Dendritic cell treated with granulocyte-macrophage colony-stimulating factor and Interleukin-4, amounts not matched to agents 40 ng/mL and 50 ng/mL, for 4 days (primary cell): ENCODE measurements at regions not wholly inside any gene's neighbourhood (a gene's known extent, or its start where the extent isn't known, plus 50 kb on each side); places are given as distances from the start of the nearest gene placed in this dataset.

ENCODE experiments used
- H3K27ac Mint-ChIP-seq: one replicate; pipeline ENCODE4 v1.8.0; 2022; ENCODE audit warnings: mild to moderate bottlenecking, mixed read lengths
- H3K27me3 Mint-ChIP-seq: one replicate; pipeline ENCODE4 v1.8.0; 2022; ENCODE audit warnings: mild to moderate bottlenecking, mixed read lengths
- H3K36me3 Mint-ChIP-seq: one replicate; pipeline ENCODE4 v1.8.0; 2022; ENCODE audit warnings: low read depth, mixed read lengths
- H3K4me1 Mint-ChIP-seq: one replicate; pipeline ENCODE4 v1.8.0; 2022; ENCODE audit warnings: low read depth, mixed read lengths
- H3K4me3 Mint-ChIP-seq: one replicate; pipeline ENCODE4 v1.8.0; 2022; ENCODE audit warnings: mild to moderate bottlenecking, moderate library complexity, mixed read lengths
- H3K9me3 Mint-ChIP-seq: one replicate; pipeline ENCODE4 v1.8.0; 2022; ENCODE audit warnings: mixed read lengths
- intact Hi-C: fragments of 100-400 bp; cut with micrococcal nuclease; formaldehyde crosslinking; loops from one replicate; pipeline ENCODE4 v1.15.0; 2022

DNA sequence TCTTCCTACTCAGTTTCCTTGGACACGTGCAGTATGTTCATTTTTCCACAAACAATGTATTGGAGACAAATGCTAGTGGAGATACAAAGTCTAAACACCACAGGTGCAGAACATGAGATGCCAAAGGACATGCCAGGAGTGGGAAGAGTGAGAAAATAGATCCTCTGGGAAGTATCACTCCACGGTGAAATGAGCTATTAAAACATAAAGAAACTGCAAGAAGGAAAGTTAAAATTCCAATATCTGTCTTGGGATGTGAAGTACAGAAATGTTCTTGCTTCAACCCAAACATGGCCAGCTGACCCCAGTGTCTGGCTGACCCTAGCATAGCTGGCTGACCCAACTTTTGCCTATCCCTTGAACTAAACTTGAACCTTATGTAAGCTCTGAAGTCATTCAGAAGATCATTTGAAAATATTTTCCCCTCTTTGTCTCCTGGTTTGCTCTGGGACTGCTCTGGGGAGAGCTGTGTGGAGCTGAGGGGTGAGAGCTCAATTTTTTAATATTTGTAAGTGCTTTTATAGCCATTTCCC is 59.5 kb downstream of the FZD1 start:
- no peaks in the 10 kb centered on the region for H3K36me3 Mint-ChIP-seq
- H3K27ac Mint-ChIP-seq = no peak overlapping the region
- no peaks in the 10 kb centered on the region for H3K9me3 Mint-ChIP-seq
- intact Hi-C loops = no loop called here
- H3K4me3 Mint-ChIP-seq = no peak overlapping the region
- H3K4me1 Mint-ChIP-seq = peaks cover 40% of the 10 kb centered on the region
- no peaks in the 10 kb centered on the region for H3K27me3 Mint-ChIP-seq

DNA sequence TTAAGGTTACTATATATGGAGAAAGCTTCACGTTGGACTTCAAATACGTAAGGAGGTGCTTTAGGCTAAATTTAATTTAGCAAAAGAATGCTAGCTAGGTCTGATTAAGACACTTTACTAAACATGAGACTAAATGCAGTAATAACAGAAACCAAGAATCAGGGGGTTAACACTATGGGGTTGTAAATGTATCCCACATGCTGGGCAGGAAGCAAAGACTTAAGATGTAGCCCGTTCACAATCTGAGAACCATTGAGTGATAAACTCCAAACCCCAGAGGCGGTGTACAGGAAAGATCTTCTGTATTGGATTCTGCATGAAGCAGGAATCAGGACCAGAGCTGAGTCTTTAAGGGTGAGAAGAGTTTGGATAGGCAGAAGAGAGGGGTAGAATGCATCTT is 60.4 kb downstream of the FZD1 start:
- Mint-ChIP-seq H3K27me3 (no peaks in the 10 kb centered on the region), H3K4me3 (no peak overlapping the region), H3K27ac (peak overlapping the region; percentile 84), H3K9me3 (no peaks in the 10 kb centered on the region), H3K36me3 (no peaks in the 10 kb centered on the region), H3K4me1 (peaks cover 43% of the 10 kb centered on the region)
- intact Hi-C loops = loop anchor here (5.0 kb wide), 1 partner anchor 57 kb away; no protein-coding TSS in a partner anchor

DNA sequence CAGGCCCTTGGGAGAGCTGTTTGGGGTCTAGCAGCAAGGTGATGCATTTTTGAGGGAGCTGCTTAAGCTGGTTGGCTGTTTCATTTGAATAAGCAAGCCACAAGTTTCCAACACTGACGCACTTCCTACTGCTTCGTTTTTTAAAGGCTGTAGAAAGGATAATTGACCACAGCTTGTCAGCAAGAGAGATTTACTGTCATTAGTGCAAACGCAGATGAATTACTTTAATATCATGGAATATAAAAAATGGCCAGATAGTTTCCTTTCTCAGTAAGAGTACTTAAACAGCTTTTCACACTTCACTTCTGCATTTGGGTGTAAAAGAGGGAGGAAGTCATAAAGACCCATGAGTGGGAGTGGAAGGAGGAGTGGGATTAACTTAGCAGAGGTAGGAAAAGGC is 61.5 kb downstream of the FZD1 start:
- Mint-ChIP-seq H3K4me1 (peaks cover 49% of the 10 kb centered on the region), H3K9me3 (no peaks in the 10 kb centered on the region), H3K27me3 (no peaks in the 10 kb centered on the region), H3K4me3 (no peak overlapping the region), H3K27ac (peak overlapping the region; percentile 84), H3K36me3 (no peaks in the 10 kb centered on the region)
- intact Hi-C loops = loop anchor here (5.0 kb wide), 1 partner anchor 58 kb away; no protein-coding TSS in a partner anchor

DNA sequence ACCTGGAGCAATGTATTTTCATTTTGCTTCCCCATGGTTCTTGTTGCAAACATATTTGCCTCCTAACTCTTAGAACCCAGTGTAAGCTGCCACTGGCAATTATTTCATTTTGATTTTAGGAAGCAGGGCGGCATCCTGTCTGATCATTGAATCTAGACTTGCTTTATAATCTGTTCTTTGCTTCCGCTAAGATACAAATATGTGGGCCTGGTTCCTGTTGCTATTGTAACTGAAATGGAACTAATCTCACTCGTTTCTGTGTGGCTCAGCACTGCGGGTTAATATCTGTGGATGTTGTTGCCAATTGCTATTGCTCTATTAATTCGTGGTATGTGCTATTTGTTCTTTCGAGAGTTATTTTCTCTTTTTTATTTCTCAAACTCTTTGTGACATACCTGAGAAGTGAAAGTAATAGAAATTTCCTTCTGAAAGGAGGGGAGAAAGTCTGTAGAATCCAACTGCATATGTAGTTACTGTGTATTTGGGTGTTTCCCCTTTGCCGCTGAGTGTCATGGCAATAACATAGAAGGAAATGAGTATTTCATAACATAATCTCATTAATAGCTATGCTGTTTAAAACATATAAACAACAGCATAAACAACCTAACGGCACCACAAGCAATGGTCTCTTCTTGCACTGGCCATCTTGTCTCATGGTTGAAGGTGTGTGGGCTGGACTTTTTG is 62.4 kb downstream of the FZD1 start:
- no peaks in the 10 kb centered on the region for H3K27me3 Mint-ChIP-seq
- H3K4me3 Mint-ChIP-seq = peak overlapping the region; percentile 9
- peaks cover 53% of the 10 kb centered on the region for H3K4me1 Mint-ChIP-seq
- no peaks in the 10 kb centered on the region for H3K36me3 Mint-ChIP-seq
- no peaks in the 10 kb centered on the region for H3K9me3 Mint-ChIP-seq
- H3K27ac Mint-ChIP-seq = peak overlapping the region; percentile 84
- intact Hi-C loops = loop anchor here (5.0 kb wide), 1 partner anchor 59 kb away; no protein-coding TSS in a partner anchor

DNA sequence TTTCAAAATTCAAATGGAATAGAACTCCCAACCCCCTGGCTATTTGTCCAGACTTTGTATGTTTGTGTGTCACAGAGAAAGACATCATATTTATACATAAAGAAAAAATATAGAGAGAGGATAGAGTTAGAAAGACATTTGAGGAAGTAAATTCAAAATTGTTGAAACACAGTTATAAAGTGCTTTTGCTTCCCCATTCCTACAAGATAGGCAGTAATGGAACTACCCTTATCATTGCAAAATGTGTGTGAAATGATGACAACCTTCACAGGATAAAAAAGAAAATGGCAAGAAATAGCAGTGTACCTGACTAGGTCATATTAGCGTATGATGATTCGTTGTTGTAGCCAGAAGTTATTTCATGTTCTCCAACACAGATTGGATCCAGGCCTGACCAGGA is 63.1 kb downstream of the FZD1 start:
- Mint-ChIP-seq H3K27me3 (no peaks in the 10 kb centered on the region), H3K36me3 (no peaks in the 10 kb centered on the region), H3K9me3 (no peaks in the 10 kb centered on the region), H3K4me3 (peak overlapping the region; percentile 9), H3K4me1 (peaks cover 53% of the 10 kb centered on the region), H3K27ac (peak overlapping the region; percentile 84)
- intact Hi-C loops = loop anchor here (5.0 kb wide), 1 partner anchor 60 kb away; no protein-coding TSS in a partner anchor

DNA sequence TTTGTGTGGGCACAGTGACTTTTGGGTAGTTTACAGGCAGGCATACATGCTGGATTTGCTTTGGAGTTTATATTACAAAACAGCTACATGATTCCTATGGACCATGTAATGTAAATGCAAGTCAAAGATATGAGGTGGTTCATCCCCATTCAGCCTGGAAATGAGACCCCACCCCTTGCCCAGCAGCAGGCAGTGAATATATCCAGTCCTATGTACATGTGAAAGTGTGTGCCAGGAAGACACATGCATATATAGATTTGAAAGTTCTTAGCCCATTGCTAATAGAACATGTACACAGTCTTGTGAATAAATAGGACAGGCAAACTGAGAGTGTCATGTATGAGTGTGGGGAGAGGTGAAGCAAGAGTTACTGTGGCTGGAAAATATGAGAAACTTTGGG is 65.3 kb downstream of the FZD1 start:
- intact Hi-C loops = loop anchor here (5.0 kb wide), 1 partner anchor 62 kb away; no protein-coding TSS in a partner anchor
- H3K27ac Mint-ChIP-seq = no peak overlapping the region
- no peaks in the 10 kb centered on the region for H3K9me3 Mint-ChIP-seq
- H3K4me1 Mint-ChIP-seq = peaks cover 46% of the 10 kb centered on the region
- H3K36me3 Mint-ChIP-seq = no peaks in the 10 kb centered on the region
- H3K4me3 Mint-ChIP-seq = no peak overlapping the region
- no peaks in the 10 kb centered on the region for H3K27me3 Mint-ChIP-seq

DNA sequence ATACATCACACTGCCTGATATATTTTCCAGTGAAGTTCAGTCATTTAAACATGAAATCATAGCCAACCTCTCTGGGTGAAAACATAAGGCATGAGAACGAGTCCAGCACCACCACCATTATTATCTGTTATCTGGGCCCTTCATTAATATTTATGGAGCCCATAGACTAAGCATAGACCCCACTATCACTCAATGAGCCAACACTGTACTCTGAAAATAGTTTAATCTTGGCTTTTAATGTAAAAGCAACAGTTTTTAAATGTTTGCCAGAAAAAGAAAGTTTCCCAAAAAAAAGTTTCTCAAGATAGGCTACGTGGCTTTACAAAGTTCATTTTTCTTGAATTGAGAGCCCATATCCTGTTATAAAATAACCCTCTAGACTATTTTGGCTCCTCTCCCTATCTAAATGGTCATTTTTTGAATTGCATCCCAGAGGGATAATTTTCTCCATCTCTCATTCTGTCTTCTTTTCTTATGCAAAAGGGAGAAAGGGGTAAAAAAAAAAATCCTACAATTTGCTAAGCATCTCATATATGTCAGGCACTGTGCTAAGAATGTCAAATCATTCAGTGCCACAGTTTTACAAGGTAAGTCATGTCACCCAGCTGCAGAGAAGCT is 66.1 kb downstream of the FZD1 start:
- peaks cover 39% of the 10 kb centered on the region for H3K4me1 Mint-ChIP-seq
- no peak overlapping the region for H3K4me3 Mint-ChIP-seq
- no peak overlapping the region for H3K27ac Mint-ChIP-seq
- intact Hi-C loops = no loop called here
- H3K9me3 Mint-ChIP-seq = no peaks in the 10 kb centered on the region
- H3K36me3 Mint-ChIP-seq = no peaks in the 10 kb centered on the region
- no peaks in the 10 kb centered on the region for H3K27me3 Mint-ChIP-seq

DNA sequence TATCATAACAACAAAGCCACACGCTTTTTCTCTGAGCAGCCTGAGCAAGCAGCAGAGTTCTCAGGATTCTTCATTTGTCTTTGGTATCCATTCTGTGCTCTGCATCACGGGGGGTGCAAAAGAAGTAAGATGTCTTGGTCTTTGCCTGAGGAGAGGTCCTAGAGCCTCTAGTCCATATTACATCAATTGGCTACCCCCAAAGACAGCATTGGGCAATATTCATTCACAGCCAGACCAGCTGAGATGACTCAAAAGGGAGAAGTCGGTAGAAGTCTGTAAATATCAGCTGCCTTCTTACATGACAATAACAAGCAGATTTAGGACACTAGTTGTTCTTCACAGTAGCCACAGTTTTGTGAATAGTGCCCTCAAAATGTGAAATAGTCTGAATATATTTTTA is 66.6 kb downstream of the FZD1 start:
- Mint-ChIP-seq H3K4me1 (peaks cover 33% of the 10 kb centered on the region), H3K27me3 (no peaks in the 10 kb centered on the region), H3K36me3 (no peaks in the 10 kb centered on the region), H3K9me3 (no peaks in the 10 kb centered on the region), H3K27ac (no peak overlapping the region), H3K4me3 (no peak overlapping the region)
- intact Hi-C loops = no loop called here

DNA sequence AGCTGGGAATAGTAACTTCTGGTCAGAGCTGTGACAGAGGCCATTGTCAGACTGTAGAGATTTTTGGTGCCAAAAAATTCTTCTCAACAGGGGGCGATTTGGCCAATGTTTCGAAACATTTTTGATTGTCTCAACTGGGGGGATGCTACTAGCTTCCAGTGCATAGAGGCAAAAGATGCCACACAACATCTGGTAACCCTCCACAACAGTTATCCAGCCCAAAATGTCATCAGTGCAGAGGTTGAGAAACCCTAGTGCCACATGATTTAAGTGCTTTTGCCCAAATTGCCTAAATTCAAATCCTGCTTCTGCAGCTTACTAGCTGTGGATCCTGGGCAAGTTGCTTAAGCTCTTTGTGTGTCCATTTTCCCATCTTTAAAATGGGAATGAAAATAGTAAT is 71.9 kb downstream of the FZD1 start:
- Mint-ChIP-seq H3K36me3 (no peaks in the 10 kb centered on the region), H3K27ac (no peak overlapping the region)
- intact Hi-C loops = loop anchor here (5.0 kb wide), 1 partner anchor 34 kb away; no protein-coding TSS in a partner anchor

DNA sequence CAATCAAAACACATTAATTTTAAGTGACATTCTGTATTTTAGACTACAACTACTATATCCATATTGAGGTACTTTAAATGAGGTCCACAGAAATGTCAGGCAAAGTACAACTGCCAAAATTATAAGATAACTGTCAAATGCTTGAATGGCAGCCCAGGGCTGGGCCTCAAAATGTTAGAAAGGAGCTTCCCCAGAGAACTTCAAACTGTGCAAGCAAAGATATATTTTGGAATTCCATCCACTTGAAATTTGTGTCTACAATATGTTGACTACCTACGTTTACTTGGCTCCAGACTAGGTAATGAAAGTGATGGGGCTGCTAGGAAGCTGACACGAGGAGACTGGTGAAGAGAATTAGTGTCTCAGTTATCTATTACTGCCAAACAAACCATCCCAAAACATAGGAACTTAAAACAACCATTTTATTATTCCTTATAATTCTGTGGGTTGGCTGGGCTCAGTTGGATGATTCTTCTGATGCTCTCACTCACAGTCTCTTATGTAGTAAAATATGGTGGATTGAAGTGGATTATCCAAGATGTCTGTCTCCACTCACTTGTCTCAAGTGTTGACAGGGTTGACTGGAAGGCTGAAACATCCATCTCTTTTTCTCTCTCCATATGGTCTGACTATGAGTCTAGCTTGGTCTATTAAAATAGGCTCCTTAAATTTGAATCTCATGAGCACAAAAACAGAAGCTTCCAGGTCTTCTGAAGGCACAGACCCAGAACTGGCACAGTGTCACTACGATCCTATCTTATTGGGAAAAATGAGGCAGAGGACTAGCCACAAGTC is 74.2 kb downstream of the FZD1 start:
- no peak overlapping the region for H3K27ac Mint-ChIP-seq
- intact Hi-C loops = loop anchor here (5.0 kb wide), 1 partner anchor 36 kb away; no protein-coding TSS in a partner anchor

More for the DNA sequence above, 71.9 kb downstream of the FZD1 start:
- Mint-ChIP-seq H3K27me3 (no peaks in the 10 kb centered on the region), H3K4me3 (no peak overlapping the region), H3K9me3 (no peaks in the 10 kb centered on the region), H3K4me1 (peaks cover 17% of the 10 kb centered on the region)

DNA sequence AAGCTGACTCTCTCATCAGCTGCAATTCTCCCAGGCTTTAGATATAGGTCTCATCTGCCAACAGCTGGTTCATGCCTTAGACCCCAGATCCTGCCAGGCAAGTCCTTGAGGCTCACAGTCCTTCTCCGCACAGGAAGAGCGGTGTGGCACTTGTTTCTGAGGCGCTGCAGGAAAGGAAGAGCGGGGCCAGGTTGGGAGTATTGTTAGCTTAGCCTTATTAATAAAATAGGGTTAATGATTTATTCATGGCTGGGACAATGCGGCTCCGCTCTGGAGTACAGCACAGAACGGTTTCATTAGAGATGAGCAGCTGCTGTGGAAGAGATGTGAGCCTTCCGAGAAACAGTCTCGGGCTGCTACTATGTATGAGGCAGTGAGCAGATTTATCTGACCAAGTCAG is 78.1 kb downstream of the FZD1 start:
- H3K36me3 Mint-ChIP-seq = no peaks in the 10 kb centered on the region
- intact Hi-C loops = no loop called here
- no peak overlapping the region for H3K4me3 Mint-ChIP-seq
- no peak overlapping the region for H3K27ac Mint-ChIP-seq
- H3K9me3 Mint-ChIP-seq = no peaks in the 10 kb centered on the region
- H3K27me3 Mint-ChIP-seq = no peaks in the 10 kb centered on the region
- peaks cover 46% of the 10 kb centered on the region for H3K4me1 Mint-ChIP-seq

More for the DNA sequence above, 74.2 kb downstream of the FZD1 start:
- no peak overlapping the region for H3K4me3 Mint-ChIP-seq
- H3K9me3 Mint-ChIP-seq = no peaks in the 10 kb centered on the region
- H3K36me3 Mint-ChIP-seq = no peaks in the 10 kb centered on the region
- H3K27me3 Mint-ChIP-seq = no peaks in the 10 kb centered on the region
- H3K4me1 Mint-ChIP-seq = peaks cover 22% of the 10 kb centered on the region

DNA sequence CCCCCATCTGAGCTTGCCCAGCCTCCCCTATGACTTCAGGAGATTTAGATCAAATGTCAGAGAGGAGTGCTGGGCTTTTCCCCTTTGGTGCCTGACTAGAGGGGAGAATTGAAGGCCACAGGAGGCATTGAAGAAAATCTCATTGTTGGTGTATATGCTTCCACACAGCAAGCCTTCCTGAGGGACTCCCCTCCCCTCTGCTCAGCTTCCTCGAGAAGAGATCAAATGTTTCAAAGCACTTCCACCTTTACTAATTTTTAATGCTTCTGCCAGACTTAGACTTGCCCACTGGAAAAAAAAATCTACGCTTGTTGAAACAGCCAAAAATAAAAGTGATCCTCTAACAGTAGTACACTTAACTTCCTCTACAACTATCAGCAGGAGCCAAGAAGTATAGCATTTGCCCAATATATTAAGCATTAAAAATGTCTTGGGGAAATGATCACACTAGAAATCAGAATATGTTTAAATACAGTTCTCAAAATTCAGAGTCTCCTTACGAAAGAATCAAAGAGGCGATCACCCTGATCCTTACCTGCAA is 79.3 kb downstream of the FZD1 start:
- intact Hi-C loops = no loop called here
- Mint-ChIP-seq H3K4me3 (no peak overlapping the region), H3K27me3 (no peaks in the 10 kb centered on the region), H3K36me3 (no peaks in the 10 kb centered on the region), H3K9me3 (no peaks in the 10 kb centered on the region), H3K4me1 (peaks cover 49% of the 10 kb centered on the region), H3K27ac (peak overlapping the region; percentile 59)

DNA sequence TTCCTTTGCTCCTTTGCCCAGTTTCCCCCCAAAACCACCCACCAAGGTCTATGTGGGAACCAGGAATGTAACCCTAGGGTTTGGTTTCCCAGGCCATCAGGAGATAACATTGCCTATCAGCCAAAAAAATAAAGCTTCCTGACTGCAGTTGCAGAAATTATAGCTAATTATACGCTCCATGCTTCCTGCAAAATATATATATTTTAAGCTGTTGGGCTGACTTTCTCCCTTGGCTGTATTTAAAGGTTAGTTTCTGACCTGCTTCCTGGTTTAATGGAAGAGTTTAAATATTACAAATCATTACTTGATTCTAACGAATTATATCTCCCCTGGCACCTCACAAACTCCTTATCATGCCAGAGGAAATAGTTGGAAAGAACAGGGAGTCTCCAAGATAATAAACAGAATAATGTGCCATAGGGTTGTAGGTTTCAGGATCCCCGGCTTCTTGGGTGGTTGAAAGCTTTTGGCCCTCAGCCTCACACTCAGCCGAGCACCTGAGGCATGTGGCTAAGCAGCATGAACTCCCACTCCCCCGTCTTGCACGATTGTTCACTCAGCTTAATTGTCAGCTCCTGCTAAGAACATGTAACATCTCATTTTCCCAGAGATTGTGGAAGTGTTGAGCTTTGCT is 79.9 kb downstream of the FZD1 start:
- no peaks in the 10 kb centered on the region for H3K9me3 Mint-ChIP-seq
- H3K4me3 Mint-ChIP-seq = no peak overlapping the region
- peaks cover 51% of the 10 kb centered on the region for H3K4me1 Mint-ChIP-seq
- H3K27ac Mint-ChIP-seq = peak overlapping the region; percentile 59
- H3K27me3 Mint-ChIP-seq = no peaks in the 10 kb centered on the region
- no peaks in the 10 kb centered on the region for H3K36me3 Mint-ChIP-seq
- intact Hi-C loops = no loop called here
